ENCODE measurements at regions not wholly inside any gene's neighbourhood (a gene's known extent, or its start where the extent isn't known, plus 50 kb on each side); places are given as distances from the start of the nearest gene placed in this dataset.

DNA sequence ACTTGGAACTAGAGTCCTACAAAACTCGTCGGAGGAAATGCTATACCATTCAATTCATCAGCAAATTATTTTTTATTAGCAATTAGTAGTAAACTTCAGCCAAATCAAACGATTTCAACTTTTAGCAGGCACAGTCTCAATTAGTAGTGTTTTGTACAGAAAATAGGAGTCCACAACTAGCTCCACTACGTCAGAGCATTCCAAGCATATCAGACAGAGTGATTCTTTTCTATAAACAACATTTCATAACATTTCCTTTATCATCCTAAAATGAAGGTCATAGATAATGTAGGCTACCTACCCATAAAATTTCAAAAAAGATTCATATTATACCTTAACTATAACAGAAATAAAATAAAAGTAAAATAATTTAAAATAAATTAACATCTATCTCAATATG, 169.9 kb downstream of the KIF18A start:
- TF ChIP-seq, protein P1, sequence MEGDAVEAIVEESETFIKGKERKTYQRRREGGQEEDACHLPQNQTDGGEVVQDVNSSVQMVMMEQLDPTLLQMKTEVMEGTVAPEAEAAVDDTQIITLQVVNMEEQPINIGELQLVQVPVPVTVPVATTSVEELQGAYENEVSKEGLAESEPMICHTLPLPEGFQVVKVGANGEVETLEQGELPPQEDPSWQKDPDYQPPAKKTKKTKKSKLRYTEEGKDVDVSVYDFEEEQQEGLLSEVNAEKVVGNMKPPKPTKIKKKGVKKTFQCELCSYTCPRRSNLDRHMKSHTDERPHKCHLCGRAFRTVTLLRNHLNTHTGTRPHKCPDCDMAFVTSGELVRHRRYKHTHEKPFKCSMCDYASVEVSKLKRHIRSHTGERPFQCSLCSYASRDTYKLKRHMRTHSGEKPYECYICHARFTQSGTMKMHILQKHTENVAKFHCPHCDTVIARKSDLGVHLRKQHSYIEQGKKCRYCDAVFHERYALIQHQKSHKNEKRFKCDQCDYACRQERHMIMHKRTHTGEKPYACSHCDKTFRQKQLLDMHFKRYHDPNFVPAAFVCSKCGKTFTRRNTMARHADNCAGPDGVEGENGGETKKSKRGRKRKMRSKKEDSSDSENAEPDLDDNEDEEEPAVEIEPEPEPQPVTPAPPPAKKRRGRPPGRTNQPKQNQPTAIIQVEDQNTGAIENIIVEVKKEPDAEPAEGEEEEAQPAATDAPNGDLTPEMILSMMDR (IDR thresholded peaks at IDR 0.05; ENCODE audit: low read depth, low read length, missing input control) = no peak
- TF ChIP-seq, protein P2, sequence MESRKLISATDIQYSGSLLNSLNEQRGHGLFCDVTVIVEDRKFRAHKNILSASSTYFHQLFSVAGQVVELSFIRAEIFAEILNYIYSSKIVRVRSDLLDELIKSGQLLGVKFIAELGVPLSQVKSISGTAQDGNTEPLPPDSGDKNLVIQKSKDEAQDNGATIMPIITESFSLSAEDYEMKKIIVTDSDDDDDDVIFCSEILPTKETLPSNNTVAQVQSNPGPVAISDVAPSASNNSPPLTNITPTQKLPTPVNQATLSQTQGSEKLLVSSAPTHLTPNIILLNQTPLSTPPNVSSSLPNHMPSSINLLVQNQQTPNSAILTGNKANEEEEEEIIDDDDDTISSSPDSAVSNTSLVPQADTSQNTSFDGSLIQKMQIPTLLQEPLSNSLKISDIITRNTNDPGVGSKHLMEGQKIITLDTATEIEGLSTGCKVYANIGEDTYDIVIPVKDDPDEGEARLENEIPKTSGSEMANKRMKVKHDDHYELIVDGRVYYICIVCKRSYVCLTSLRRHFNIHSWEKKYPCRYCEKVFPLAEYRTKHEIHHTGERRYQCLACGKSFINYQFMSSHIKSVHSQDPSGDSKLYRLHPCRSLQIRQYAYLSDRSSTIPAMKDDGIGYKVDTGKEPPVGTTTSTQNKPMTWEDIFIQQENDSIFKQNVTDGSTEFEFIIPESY (IDR thresholded peaks at IDR 0.05) = no peak
- TF ChIP-seq RAD21 (IDR thresholded peaks at IDR 0.05) (no peak), FOXA2 (IDR thresholded peaks at IDR 0.05) (no peak), NR2F2 (IDR thresholded peaks at IDR 0.05) (no peak), EGR1 (IDR thresholded peaks at IDR 0.05; ENCODE audit: low read depth in 2 of 2) (no peak), JUND (IDR thresholded peaks at IDR 0.05) (no peak)
- TF ChIP-seq, protein P3, sequence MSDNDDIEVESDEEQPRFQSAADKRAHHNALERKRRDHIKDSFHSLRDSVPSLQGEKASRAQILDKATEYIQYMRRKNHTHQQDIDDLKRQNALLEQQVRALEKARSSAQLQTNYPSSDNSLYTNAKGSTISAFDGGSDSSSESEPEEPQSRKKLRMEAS (IDR thresholded peaks at IDR 0.05) = no peak
- TF ChIP-seq, protein P4, sequence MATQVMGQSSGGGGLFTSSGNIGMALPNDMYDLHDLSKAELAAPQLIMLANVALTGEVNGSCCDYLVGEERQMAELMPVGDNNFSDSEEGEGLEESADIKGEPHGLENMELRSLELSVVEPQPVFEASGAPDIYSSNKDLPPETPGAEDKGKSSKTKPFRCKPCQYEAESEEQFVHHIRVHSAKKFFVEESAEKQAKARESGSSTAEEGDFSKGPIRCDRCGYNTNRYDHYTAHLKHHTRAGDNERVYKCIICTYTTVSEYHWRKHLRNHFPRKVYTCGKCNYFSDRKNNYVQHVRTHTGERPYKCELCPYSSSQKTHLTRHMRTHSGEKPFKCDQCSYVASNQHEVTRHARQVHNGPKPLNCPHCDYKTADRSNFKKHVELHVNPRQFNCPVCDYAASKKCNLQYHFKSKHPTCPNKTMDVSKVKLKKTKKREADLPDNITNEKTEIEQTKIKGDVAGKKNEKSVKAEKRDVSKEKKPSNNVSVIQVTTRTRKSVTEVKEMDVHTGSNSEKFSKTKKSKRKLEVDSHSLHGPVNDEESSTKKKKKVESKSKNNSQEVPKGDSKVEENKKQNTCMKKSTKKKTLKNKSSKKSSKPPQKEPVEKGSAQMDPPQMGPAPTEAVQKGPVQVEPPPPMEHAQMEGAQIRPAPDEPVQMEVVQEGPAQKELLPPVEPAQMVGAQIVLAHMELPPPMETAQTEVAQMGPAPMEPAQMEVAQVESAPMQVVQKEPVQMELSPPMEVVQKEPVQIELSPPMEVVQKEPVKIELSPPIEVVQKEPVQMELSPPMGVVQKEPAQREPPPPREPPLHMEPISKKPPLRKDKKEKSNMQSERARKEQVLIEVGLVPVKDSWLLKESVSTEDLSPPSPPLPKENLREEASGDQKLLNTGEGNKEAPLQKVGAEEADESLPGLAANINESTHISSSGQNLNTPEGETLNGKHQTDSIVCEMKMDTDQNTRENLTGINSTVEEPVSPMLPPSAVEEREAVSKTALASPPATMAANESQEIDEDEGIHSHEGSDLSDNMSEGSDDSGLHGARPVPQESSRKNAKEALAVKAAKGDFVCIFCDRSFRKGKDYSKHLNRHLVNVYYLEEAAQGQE (IDR thresholded peaks at IDR 0.05) = no peak
- TF ChIP-seq, protein P5, sequence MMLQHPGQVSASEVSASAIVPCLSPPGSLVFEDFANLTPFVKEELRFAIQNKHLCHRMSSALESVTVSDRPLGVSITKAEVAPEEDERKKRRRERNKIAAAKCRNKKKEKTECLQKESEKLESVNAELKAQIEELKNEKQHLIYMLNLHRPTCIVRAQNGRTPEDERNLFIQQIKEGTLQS (IDR thresholded peaks at IDR 0.05) = no peak
- WGBS = 74% methylated on average over 4 of the region's 4 CpGs

DNA sequence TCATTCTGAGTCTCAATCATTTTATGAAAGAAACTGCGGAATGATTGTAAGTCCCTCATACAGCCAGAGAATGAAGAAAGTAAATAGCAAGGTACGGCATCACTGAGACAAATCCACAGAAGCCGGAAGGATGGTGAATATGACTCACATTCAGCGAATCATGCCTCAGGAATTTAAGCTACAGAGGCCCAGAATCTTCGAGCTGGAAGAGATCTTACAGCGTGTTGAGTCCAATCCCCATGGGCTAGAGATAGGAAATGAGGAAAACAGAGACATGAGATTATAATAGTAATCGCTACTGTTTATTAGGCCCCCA, 173.2 kb downstream of the KIF18A start:
- H3K9ac ChIP-seq (ENCODE audit: low read depth in 1 of 2, low read length in 2 of 2) = no peak overlapping the region
- WGBS = 82% methylated on average over 7 of the region's 7 CpGs
- H3K27me3 ChIP-seq (ENCODE audit: control insufficient read depth in 4 of 4, insufficient read depth in 4 of 4, low read length in 3 of 4) = no peaks in the 10 kb centered on the region
- no peak overlapping the region for H3K27ac ChIP-seq (ENCODE audit: low read depth in 1 of 2, low read length in 2 of 2)
- no peak for DNase-seq (ENCODE audit: low spot score)
- H3K4me3 ChIP-seq (ENCODE audit: low read depth in 1 of 3, low read length in 3 of 3) = no peak overlapping the region
- H3K4me1 ChIP-seq (ENCODE audit: control insufficient read depth in 4 of 4, insufficient read depth in 4 of 4, low read length in 3 of 4) = no peaks in the 10 kb centered on the region
- H3K36me3 ChIP-seq (ENCODE audit: control insufficient read depth in 4 of 4, insufficient read depth in 3 of 4, low read depth in 1 of 4, low read length in 3 of 4) = no peaks in the 10 kb centered on the region
- no peaks in the 10 kb centered on the region for H3K9me3 ChIP-seq (ENCODE audit: control insufficient read depth in 4 of 4, low read length in 3 of 4)
- TF ChIP-seq EGR1 (IDR thresholded peaks at IDR 0.05; ENCODE audit: low read depth in 2 of 2) (no peak), SP1 (IDR thresholded peaks at IDR 0.05) (no peak), YY1 (IDR thresholded peaks at IDR 0.05) (no peak), HNF4A (conservative IDR thresholded peaks at IDR 0.05) (no peak), HNF4G (IDR thresholded peaks at IDR 0.05) (no peak), NR2F2 (IDR thresholded peaks at IDR 0.05) (no peak), FOXA2 (IDR thresholded peaks at IDR 0.05) (no peak)
- TF ChIP-seq, protein P5 (IDR thresholded peaks at IDR 0.05) = no peak
- TF ChIP-seq, protein P3 (IDR thresholded peaks at IDR 0.05) = no peak
- TF ChIP-seq, protein P1 (IDR thresholded peaks at IDR 0.05; ENCODE audit: low read depth, low read length, missing input control) = no peak
- TF ChIP-seq, protein P2 (IDR thresholded peaks at IDR 0.05) = no peak
- TF ChIP-seq, protein P4 (IDR thresholded peaks at IDR 0.05) = no peak

More for the DNA sequence above, 169.9 kb downstream of the KIF18A start:
- Histone ChIP-seq H3K27me3 (ENCODE audit: control insufficient read depth in 4 of 4, insufficient read depth in 4 of 4, low read length in 3 of 4) (no peaks in the 10 kb centered on the region), H3K36me3 (ENCODE audit: control insufficient read depth in 4 of 4, insufficient read depth in 3 of 4, low read depth in 1 of 4, low read length in 3 of 4) (no peaks in the 10 kb centered on the region), H3K9me3 (ENCODE audit: control insufficient read depth in 4 of 4, low read length in 3 of 4) (no peaks in the 10 kb centered on the region), H3K9ac (ENCODE audit: low read depth in 1 of 2, low read length in 2 of 2) (no peak overlapping the region), H3K4me1 (ENCODE audit: control insufficient read depth in 4 of 4, insufficient read depth in 4 of 4, low read length in 3 of 4) (no peaks in the 10 kb centered on the region), H3K27ac (ENCODE audit: low read depth in 1 of 2, low read length in 2 of 2) (no peak overlapping the region), H3K4me3 (ENCODE audit: low read depth in 1 of 3, low read length in 3 of 3) (no peak overlapping the region)
- no peak for DNase-seq (ENCODE audit: low spot score)

Data from liver (tissue), 8 donors.